HEK293T (cell line): ENCODE measurements at regions not wholly inside any gene's neighbourhood (a gene's known extent, or its start where the extent isn't known, plus 50 kb on each side); places are given as distances from the start of the nearest gene placed in this dataset.

Source experiments
- ARNT ChIP-seq: fragments of 450-650 bp; IDR thresholded peaks from 2 replicates; pipeline ENCODE4 v1.6.1; 2017; ENCODE audit warnings: mild to moderate bottlenecking
- ELF4 ChIP-seq: fragments of 450-650 bp; IDR thresholded peaks from 2 replicates; pipeline ENCODE4 v1.6.1; 2017; ENCODE audit warnings: antibody characterized with exemption
- FOXK2 ChIP-seq: fragments of 450-650 bp; IDR thresholded peaks from 2 replicates; pipeline ENCODE4 v1.6.1; 2016; ENCODE audit warnings: mild to moderate bottlenecking
- LEF1 ChIP-seq: fragments of 450-650 bp; IDR thresholded peaks from 2 replicates; pipeline ENCODE4 v1.6.1; 2017; ENCODE audit warnings: mild to moderate bottlenecking, borderline replicate concordance
- SP1 ChIP-seq: fragments of 450-650 bp; IDR thresholded peaks from 2 replicates; pipeline ENCODE4 v1.6.1; 2017
- TARDBP ChIP-seq: fragments of 450-650 bp; IDR thresholded peaks from 2 replicates; pipeline ENCODE4 v1.6.1; 2016
- ZNF384 ChIP-seq: fragments of 450-650 bp; IDR thresholded peaks from 2 replicates; pipeline ENCODE4 v1.6.1; 2016
- TF ChIP-seq, protein P1 (sequence below): fragments of 450-650 bp; IDR thresholded peaks from 2 replicates; pipeline ENCODE4 v1.6.1; 2016

GRCh38 chr3:31409866-31410265 lies 122.9 kb upstream of the STT3B start:
- TF ChIP-seq TARDBP (no peak), ELF4 (no peak), ARNT (no peak), LEF1 (no peak), FOXK2 (no peak), SP1 (no peak), ZNF384 (no peak)
- TF ChIP-seq, protein P1, sequence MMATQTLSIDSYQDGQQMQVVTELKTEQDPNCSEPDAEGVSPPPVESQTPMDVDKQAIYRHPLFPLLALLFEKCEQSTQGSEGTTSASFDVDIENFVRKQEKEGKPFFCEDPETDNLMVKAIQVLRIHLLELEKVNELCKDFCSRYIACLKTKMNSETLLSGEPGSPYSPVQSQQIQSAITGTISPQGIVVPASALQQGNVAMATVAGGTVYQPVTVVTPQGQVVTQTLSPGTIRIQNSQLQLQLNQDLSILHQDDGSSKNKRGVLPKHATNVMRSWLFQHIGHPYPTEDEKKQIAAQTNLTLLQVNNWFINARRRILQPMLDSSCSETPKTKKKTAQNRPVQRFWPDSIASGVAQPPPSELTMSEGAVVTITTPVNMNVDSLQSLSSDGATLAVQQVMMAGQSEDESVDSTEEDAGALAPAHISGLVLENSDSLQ = no peak
